HG02642 (cell line): ENCODE measurements at regions not wholly inside any gene's neighbourhood (a gene's known extent, or its start where the extent isn't known, plus 50 kb on each side); places are given as distances from the start of the nearest gene placed in this dataset.

ENCODE experiments used
- ATAC-seq: cut with Tn5 transposase; IDR thresholded peaks from one replicate; pipeline ENCODE4 v1.9.1; 2021; ENCODE audit warnings: mild to moderate bottlenecking; ENCODE audit not compliant: unreplicated experiment, poor library complexity

DNA sequence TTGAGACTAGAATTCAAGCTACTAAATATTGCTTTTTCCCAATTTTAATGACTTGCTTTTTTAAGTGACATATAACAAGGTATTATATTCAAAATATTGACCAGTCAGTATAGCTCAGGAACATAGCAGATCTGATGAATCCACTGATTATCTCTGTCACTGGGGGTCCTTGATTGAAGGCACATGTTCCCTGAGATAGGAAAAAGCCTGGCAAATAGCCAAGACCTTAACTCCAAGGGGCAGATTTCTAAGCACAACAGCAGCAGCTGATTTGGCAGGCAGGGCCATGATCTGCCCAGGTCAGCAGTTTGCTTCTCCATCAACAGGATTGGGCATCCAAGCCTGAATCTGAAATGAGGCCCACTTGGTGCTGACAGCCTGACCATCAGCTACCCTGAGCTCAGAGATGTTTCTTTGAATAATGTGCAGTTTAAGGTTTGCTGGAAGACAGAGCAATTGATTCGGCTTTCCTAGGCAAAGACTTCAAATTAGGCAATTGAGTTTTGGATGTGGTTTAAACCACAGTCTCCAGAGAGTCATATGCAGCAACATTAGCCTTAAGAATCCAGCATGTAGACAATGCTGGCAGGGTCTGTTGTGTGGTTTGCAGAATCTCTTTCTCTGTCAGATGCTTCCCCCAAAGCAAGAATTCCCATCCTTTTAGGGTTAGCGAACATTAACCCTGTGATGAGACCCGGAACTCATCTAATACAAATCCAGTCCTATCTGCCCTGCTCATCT is 352.6 kb downstream of the ADRA2A start:
- ATAC-seq: no peak

DNA sequence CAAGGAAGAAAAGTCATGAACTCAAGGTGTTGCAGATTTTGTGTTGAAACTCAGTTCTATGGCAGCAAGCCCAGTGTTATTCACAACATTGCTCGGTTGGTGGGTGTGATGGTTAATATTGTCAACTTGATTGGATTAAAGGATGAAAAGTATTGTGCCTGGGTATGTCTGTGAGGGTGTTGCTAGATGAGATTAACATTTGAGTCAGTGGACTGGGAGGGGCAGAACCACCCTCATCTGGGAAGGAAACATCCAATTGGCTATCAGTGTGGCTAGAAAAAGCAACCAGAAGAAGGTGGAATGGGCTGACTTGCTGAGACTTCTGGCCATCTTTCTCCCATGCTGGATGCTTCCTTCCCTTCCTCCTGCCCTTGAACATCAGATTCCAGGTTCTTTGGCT is 353.2 kb downstream of the ADRA2A start:
- no peak for ATAC-seq

DNA sequence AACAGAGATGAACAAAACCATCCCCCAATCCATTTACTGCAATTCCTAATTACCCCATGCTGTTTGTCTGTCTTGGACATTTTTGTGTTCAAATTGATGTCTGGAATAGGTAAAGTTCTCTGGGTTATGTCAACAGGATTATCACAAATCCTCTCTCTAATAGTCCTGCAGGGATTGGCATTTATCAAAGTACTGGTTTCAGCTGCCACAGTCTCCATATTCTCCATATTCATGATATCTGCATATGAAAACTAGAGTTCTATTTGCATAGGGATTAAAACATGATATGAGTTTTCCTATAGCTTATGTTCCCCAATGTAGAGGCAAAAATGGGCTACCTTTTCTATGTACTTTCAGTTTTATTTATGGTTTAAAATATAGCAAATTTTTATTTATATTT is 355.8 kb downstream of the ADRA2A start:
- no peak for ATAC-seq

DNA sequence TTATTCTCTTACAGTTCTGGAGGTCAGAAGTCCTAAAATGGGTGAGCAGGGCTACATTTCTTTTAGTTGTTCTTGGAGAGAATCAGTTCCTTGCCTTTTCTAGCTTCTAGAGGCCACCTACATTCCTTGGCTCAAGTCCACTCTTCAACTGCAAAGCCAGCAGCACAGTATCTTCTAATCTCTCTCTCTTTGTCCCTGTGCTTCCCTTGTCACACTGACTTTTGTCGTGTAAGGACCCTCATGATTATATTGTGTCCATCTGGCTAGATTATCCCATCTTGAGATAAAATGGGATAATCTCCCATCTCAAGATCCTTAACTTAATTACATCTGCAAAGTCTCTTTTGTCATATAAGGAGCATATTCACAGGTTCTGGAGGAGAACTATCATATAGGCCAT is 359.0 kb downstream of the ADRA2A start:
- ATAC-seq: no peak

DNA sequence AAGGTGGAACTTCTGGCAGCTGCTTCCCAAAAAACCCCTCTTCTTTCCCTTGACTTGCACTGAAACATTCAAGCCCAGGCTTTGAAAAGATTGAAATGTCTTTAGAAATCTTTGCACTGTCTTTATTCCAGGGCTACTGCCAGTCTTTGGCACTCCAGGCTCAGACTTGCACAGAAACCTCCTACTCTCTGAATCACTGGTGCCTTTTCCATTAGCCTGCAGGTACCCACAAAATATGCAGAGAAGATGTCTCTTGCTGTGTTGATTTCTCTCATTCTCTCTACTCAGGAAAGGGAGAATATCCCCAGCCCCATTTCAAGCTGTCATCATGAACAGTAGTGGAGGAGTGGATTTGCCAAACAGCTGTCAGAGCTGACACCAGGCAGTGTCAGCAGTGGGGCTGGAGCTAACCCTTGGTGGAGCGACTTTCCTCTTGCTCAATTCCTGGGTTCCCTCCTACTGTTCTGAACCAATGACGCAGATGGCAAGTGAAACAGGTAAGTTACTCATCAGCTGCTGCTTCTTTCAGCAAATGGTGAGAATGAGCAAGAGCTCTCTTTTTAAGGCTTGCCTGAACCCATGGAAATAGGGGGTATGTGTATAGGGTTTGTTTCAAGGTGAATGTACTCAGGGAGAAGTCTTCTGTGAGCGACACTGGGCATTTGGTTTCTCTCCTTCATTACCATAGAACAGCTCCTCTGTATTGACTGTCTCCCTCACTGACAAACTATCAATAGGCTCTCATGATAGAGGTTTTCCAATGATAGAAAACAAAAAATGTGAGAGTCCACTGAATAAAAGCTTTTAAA is 362.4 kb downstream of the ADRA2A start:
- ATAC-seq: no peak

DNA sequence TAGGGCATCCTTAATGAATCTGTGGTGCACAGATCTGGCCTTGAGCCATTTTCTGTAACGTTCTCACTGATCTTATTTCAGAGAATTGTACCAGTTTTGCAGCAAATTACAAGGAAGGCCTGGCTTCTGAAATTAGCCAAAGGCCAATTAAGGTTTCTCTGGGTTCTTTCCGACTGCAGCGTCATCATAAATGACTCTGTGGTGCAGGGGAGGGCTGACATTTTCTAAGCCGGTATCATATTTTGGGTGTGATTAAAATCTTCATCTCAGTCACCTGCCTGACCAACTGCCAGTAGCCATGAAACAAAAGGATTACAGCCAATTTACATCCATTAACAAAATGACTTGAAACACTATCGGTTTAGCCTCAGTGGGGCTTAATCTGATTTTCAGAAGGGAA is 363.7 kb downstream of the ADRA2A start:
- ATAC-seq: no peak

DNA sequence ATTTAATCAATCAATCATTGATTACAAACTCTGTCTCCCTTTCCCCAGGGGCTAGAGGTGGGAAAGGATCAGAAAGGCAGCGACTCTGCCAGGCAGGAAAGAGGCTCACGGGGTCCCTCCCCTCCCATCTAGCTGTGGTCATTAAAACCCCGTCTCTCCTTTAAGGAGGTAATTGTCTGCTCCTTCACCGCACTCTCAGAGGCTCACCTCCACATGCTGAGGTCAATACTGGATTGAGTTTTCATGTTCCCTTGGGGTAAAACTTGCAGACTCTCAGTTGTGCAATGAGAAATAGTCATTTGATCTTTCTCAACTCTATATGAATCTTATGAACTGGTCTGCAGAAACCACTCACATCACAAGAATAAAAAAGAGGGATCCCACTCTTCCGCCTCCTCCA is 368.8 kb downstream of the ADRA2A start:
- no peak for ATAC-seq

DNA sequence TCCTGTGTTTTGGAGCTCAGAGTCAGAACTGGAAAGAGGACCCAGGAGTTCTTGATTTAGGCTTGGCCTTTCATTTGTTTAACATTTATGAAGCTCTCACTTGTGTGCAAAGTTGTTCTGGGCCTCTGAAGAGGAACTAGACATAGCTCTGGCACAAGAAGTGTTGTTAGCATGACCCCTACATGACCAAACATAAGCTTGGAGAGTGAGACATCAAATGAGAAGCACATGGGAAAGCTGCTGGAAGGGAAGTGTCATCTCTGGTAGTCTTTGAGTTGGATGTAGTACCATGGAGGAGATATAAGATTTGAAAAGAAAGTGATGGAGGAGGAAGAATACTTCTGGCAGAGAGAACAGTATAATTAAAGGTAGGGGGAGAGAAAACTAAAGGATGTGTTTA is 370.1 kb downstream of the ADRA2A start:
- ATAC-seq: no peak

DNA sequence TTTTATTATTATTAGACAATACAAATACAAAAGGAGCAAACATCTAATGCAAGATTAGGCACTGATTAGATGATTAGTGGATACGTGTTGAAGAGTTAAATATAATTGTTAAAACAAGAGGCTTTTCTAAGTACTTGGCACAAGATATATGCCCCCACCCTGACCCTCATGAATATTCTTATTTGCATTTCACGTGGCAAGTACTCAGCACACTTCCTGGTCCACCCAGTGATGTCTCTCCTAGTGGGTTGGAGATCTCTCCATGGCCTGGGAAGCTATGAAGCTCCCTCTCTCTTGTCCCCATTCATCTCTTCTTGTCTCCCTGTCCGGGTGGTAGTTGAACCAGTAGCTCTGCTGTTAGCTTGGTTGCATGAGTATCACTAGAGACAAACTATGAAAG is 375.3 kb downstream of the ADRA2A start:
- ATAC-seq: no peak

DNA sequence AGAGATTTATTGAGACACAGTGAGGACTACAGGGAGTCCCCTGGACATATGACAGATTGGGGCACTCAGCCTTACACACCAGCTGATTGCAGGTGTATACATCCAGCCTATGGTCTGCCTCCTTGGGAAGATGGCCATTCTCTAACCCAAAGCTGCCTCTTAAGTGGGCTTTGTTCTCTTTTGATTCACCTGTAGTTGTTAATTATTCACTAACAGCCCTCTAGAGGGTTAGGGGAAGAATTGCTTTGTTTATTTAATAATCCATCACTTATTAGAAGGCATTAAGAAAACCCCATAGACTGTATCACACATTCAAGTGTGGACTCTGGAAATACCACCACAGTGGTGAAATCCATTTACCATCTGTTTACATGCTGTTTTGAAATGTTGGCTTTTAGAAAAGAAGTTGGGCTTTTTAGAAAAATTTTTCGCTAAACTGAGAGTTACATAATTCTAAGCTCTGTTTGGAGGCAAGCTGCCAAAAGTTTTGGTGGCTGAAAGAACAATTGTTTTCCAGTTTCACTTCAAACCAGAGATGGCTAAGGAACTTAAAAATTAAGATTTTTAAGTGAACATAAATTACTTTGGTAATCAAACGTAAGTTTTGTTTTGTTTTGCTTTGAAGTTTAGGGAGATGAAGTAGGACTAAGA is 379.1 kb downstream of the ADRA2A start:
- ATAC-seq: no peak

DNA sequence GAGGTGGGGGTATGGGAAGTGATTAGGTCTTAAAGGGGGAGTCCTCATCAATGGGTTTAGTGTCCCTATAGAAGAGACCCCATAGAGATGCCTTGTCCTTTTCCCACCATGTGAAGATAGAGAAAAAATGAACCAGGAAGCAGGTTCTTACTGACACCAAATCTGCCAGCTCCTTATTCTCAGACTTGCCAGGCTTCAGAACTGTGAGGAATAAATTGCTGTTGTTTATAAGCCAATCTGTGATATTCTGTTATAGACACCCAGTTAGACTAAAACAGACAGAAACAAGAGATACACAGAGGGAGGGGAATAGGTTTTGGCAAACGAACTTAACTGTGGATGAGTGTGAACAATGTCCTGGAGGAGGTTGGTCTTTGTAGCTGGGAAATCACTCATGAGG is 381.4 kb downstream of the ADRA2A start:
- ATAC-seq: no peak

DNA sequence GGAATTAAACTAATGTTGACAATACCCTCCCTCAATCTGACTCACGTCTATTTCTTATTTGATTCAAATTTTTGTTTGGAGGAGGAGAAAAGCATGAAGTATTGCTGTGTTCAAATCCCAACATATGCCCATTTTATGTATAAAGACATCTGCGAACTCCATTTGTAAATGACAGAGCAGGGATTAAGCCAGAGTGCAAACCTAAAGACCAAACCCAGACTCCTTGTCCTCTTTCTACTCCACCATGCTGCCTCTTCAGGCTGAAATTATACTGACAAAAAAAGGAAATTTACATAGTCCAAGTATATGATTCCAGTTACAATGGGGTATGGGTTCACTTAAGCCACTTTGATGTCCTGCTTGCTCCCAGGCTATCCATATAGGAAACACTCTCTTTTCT is 383.1 kb downstream of the ADRA2A start:
- ATAC-seq: no peak

DNA sequence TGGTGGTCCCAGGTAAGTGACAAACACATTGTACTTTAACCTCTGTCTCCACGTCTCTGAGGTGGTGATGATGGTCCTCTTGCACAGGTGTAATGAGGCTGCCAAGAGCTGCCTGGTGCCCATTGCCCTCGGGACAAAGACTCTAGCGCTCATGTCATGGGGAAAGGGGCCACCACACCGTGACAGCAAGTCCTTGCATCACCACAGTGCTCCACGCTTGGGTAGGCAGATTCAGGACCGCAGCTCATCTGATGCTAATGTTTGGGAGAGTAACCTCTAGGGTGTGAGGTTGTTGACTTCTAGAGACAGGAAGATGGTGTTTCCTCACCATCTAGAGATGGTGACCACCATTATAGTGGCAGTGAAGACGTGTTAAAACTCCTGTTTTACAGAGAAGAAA is 395.6 kb downstream of the ADRA2A start:
- no peak for ATAC-seq

DNA sequence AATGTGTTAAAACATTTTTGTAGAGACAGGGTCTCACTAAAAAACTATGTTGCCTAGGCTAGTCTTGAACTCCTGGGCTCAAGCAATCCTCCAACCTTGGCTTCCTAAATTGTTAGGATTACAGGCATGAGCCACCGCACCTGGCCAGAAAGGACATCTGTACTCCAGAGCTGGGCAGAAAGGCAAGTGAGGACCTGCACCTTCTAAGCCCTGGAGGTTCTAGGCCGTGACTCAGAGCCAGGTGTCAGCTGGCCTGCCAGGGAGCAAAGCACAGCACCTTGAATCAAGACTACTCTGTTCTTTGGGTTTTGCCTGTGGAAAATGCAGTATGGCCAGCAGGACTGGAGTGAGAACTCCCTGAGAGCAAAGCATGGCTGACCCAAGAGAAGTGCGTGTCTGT is 396.5 kb downstream of the ADRA2A start:
- ATAC-seq: no peak

DNA sequence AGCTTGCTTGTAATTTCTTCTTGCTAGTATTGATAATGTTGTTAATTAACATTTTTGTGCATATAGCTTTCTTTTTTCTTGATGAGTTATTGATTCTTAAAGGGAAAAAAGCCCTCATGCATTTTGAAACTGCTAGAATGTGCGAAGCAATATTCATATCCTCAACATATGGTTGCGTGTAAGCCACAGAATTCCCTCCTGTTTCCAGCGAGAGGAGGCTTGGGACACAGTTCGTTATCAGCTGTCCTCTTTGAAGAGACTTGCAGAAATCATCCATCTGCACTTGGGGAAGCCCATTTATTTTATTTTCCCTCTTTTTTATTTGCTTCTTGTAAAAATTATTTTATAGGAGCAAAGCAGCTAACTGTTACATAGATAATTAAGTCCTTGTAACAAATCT is 398.0 kb downstream of the ADRA2A start:
- no peak for ATAC-seq

DNA sequence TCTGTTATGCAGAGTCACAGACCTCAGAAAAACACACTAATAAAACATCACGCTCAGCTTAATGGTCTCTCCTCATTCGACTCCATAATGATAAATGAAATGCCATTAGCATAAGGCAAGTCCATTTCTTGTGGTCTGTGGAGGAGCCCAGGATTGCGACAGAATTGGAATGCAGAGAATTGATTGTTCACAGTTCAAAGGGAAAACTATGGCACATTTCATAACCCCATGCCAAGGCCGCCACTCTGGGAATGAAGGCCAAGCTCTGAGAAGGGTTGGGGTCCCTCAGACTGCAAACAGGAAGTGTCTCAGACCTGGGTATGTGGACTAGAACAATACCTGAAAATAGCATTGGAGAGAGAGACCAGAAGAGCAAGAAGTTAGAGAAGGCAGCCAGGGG is 398.9 kb downstream of the ADRA2A start:
- ATAC-seq: no peak

DNA sequence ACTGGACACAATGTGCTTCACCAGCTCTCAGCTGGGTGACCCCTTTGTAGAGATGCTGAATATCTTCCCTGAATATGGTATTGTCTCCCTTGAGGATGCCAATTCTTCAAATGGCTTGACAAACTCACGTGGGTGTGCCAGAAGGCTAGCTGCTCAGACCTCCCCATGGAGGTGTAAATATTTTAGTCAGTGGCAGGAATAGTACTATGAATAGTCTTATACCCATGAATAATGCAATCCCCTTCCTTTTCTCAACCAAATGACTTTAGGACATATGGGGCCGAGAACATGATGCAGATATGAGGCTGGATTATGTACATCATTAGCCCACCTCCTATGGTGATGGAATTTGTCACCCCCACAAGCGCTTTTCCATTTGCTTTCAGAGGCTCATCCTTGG is 401.8 kb downstream of the ADRA2A start:
- ATAC-seq: no peak

DNA sequence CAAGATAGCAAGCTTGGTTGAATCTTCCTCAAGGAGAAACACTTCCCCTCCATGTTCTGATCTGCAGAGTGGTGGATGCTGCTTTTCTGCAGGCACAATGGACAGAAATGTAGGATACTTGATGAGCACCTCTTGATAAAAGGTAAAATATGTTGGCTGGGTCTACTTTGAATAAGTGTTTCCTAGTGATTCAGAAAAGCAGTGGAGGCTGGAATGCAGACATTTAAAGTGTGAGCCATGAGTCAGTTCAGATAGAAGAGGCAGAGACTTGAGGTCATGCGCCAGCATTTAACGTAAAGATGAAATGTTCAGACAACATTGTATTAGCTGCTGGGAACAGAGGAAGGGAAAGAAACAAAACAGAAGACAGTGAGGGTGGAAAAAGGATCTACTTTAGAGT is 403.1 kb downstream of the ADRA2A start:
- ATAC-seq: no peak

DNA sequence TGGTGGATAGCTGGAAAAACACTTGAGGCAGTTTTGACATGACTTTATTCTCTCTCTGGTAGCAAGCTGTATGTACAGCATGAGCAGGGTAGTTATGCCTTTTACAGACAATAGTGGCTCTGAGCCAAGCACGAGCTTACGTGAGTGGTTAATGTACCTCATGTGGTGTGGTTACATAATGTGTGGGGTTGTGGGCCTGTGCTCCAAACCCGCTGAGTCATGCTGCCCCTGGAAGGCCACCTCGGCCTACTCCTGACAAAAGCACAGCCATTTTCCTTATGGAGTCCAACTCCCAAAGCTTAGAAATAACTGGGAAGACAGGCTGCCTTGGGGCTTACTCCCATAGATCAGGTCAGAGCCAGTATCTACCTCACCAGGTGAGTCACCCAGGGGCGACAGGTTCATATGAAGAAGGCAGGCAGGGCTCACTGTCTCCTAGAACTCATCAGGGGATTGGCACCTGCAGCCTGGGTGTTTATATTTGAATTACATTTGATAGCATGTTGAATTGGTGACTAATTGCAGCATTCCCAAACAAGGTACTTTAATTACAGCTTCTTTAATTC is 404.5 kb downstream of the ADRA2A start:
- ATAC-seq: no peak

DNA sequence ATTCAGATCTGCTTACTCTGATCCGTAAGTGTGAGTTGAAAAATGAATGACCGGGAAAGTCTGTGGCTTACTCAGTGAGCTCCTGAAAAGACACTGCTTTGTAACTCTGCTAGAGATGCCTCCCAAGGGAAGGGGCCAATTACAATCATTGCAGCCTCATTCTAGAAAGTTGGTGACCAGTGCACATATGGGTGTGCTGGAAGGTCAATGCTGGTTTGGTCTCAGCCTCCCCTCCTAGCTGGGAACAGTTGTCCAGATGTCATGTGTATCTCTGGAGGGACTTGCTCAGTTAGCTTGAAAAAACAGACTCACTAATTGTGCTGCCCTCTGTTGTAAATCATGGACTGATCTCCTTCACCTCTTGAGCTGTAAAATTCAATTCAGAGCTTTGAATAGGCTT is 405.0 kb downstream of the ADRA2A start:
- no peak for ATAC-seq

DNA sequence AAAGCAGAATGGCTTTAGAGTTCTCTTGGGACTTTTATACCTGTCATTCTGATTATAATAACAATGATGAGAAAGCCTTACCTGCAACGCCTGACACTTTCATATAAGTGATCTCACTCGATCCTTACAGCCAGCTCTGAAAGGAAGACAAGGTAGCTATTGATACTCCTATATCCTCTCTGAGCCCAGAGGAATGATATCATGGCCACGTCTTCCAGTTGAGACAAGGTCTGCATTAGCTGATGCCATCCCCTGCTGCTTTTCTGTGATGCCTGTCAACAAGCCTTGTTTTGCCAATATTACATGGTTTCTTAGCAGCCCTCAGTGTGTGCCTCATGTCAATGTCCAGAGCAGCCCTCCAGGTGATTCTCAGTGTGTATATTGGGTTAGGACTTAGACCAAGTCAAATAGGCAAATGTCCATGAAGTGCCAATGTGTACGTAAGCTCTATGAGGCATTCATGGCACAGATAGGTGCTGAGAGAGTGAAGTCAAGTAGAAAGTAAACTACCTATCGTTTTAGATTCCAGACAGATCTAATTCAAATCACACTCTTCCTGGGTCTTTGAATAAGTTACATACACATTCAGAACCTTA is 405.9 kb downstream of the ADRA2A start:
- no peak for ATAC-seq
